ENCODE measurements at regions not wholly inside any gene's neighbourhood (a gene's known extent, or its start where the extent isn't known, plus 50 kb on each side); places are given as distances from the start of the nearest gene placed in this dataset.
"Not testable (repeated sequence)": the region's sequence is repeated elsewhere in the genome, so short reads cannot be mapped to it uniquely, and the experiment has no call there.

- DNase-seq (ENCODE audit: low read depth, low spot score), result no peak
- ChIA-PET CTCF (no interaction called here), POLR2A (no interaction called here)
- no peak for TF ChIP-seq CTCF (IDR thresholded peaks at IDR 0.05; ENCODE audit: insufficient read depth, low read length, missing control alignments)
- no peak overlapping the region for H3K4me3 ChIP-seq (ENCODE audit: low read depth, low read length)
Observed at GRCh38 chr13:44148159-44148914, 225.3 kb upstream of the SERP2 start.

GRCh38 chr13:44149231-44149630, 224.4 kb upstream of the SERP2 start:
- H3K4me3 ChIP-seq (ENCODE audit: low read depth, low read length); CTCF ChIA-PET; POLR2A ChIA-PET; DNase-seq (ENCODE audit: low read depth, low spot score): not testable (repeated sequence)

- POLR2A ChIA-PET, result no interaction called here
- no peak for TF ChIP-seq CTCF (IDR thresholded peaks at IDR 0.05; ENCODE audit: insufficient read depth, low read length, missing control alignments)
- no peak overlapping the region for H3K4me3 ChIP-seq (ENCODE audit: low read depth, low read length)
- CTCF ChIA-PET, result no interaction called here
- no peak for DNase-seq (ENCODE audit: low read depth, low spot score)
Observed at GRCh38 chr13:44149821-44150220, 223.8 kb upstream of the SERP2 start.

GRCh38 chr13:44151474-44151873, 222.2 kb upstream of the SERP2 start:
- H3K4me3 ChIP-seq (ENCODE audit: low read depth, low read length), result no peak overlapping the region
- CTCF ChIA-PET, result interaction anchor here (0.5 kb wide), 1 partner anchor 120 kb away, joined by 3 read pairs; no protein-coding TSS in a partner anchor
- no peak for DNase-seq (ENCODE audit: low read depth, low spot score)
- no peak for TF ChIP-seq CTCF (IDR thresholded peaks at IDR 0.05; ENCODE audit: insufficient read depth, low read length, missing control alignments)
- POLR2A ChIA-PET, result no interaction called here

GRCh38 chr13:44153496-44153895, 220.1 kb upstream of the SERP2 start:
- no peak for TF ChIP-seq CTCF (IDR thresholded peaks at IDR 0.05; ENCODE audit: insufficient read depth, low read length, missing control alignments)
- DNase-seq (ENCODE audit: low read depth, low spot score), result no peak
- no peak overlapping the region for H3K4me3 ChIP-seq (ENCODE audit: low read depth, low read length)
- ChIA-PET POLR2A (no interaction called here), CTCF (no interaction called here)

- no peak overlapping the region; the same call in 1 of the 2 replicates for H3K4me3 ChIP-seq (ENCODE audit: low read depth, low read length)
- no peak for TF ChIP-seq CTCF (IDR thresholded peaks at IDR 0.05; ENCODE audit: insufficient read depth, low read length, missing control alignments)
- DNase-seq (ENCODE audit: low read depth, low spot score), result no peak
- POLR2A ChIA-PET, result no interaction called here
- CTCF ChIA-PET, result interaction anchor here (1.4 kb wide), 1 partner anchor 35 kb away, joined by 5 read pairs; no protein-coding TSS in a partner anchor
Observed at GRCh38 chr13:44155422-44156293, 218.0 kb upstream of the SERP2 start.

Data from AG04449 (cell line).